Omental fat pad (tissue), 3 donors: ENCODE measurements at regions not wholly inside any gene's neighbourhood (a gene's known extent, or its start where the extent isn't known, plus 50 kb on each side); places are given as distances from the start of the nearest gene placed in this dataset.

Experiments used
- ATAC-seq: fragments of 150-250 bp; one replicate; pipeline ENCODE4 v1.9.1; 2016; ENCODE audit warnings: mild to moderate bottlenecking, moderate library complexity; ENCODE audit not compliant: low FRiP score
- DNase-seq: peaks from one replicate; pipeline ENCODE4 v3.0.0-alpha.2; 2019; ENCODE audit warnings: low spot score
- CTCF ChIP-seq, 3 donors: fragments of 450-650 bp; IDR thresholded peaks; one replicate each; pipeline ENCODE4 v1.5.1; 2016 to 2017; ENCODE audit warnings: antibody characterized with exemption in 3 of 3, mild to moderate bottlenecking in 3 of 3, moderate library complexity in 2 of 3

DNA sequence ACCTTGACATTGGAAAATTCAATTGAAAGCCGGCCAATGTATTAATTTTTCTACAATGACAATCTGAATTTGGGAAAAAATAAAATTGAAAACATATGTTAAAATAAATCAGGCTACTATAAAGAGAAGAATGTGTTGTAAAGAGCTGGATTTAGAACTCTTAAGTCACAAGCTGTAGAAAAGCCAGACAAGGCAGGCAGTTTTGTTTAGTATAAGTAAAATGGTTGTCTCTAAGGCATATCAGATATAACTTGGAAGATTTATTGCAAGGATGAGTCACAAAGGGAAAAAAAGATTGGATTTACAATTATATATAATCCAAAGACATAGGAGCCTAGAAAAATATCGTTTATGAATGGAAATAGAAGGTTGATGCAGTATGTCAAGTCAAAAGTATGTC is 549.1 kb upstream of the EPHA5 start:
- no peak for TF ChIP-seq CTCF (IDR thresholded peaks at IDR 0.05)
- ATAC-seq = no peak
- no peak for DNase-seq

DNA sequence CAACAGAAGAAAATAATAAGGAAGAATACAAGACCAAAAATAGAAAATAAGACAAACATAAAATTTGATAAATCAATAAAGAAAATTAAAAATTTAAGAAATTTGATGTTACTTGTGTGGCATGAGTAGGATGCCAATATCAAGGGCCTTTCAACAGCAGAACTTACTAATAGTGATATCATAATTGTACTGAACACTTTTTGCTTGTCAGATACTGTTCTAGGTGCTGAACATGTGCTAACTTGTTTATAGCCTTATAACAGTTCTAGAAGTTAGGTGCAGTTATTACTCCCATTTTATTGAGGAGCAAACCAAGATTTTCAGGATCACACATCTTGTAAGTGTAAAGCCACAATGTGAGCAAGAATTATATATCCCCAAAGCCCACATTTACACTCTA is 546.0 kb upstream of the EPHA5 start:
- no peak for TF ChIP-seq CTCF (IDR thresholded peaks at IDR 0.05)
- ATAC-seq = no peak
- no peak for DNase-seq

DNA sequence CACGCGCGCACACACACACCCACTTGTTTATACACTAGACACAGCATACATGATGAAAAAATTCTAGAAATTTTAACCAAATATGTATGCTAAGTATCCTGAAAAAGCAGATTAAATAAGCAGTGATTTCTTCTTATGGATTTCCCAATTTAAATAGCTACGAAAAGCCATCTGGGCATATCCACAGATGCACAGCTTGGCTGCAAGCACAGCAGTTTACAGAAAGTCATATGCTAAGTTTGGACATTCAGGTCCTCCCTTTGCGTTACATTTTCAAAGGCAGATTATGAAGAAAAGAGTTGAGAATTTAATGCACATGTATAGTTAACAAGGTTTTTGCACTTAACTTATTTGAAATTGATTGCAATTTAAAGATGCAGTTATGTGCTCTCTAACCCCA is 542.2 kb upstream of the EPHA5 start:
- ATAC-seq (no peak), DNase-seq (no peak)
- TF ChIP-seq CTCF (IDR thresholded peaks at IDR 0.05) = no peak

- no peak for ATAC-seq
- no peak for DNase-seq
- TF ChIP-seq CTCF (IDR thresholded peaks at IDR 0.05) = no peak
Observed at GRCh38 chr4:66204534-66205247, 534.4 kb upstream of the EPHA5 start.

DNA sequence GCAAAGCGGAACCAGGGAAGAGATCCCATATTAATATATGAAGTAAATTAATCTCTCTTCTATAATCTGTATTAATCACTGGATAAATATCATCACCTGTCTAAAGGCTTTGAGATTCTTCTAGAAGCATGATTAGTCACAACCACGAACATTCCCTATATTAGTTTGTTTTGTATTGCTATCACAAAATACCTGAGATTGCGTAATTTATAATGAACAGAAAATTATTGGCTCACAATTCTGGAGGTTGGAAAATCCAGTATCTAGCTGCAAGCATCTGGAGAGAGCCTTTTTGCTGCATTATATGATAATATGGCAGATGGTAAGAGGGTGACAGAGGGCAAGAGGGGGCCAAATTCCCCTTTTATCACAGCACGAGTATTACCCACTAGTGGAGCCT is 532.6 kb upstream of the EPHA5 start:
- TF ChIP-seq CTCF (IDR thresholded peaks at IDR 0.05) = no peak
- no peak for DNase-seq
- ATAC-seq = no peak

DNA sequence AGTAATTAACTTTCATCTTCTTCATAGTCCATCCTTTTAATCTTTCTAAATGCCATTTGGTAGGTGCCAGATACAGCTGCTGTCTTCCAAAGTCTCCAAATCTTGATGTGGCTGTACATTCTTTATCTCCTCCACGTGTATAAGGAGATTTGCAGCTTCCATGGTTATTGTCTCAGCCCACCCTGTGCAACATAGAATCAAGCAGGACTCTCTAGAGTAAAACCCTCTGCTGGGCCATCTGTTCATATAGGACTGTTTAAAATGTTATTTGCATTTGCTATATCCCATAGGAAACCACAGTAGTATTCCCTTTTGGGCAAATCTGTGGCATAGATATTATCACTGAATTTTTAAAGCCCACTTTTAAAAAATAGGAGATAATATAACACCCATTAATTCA is 527.2 kb upstream of the EPHA5 start:
- TF ChIP-seq CTCF (IDR thresholded peaks at IDR 0.05) = no peak
- ATAC-seq (no peak), DNase-seq (no peak)

- DNase-seq (no peak), ATAC-seq (no peak)
- no peak for TF ChIP-seq CTCF (IDR thresholded peaks at IDR 0.05)
Observed at GRCh38 chr4:66193487-66193886, 523.2 kb upstream of the EPHA5 start.
